Activated CD4-positive, CD25-positive, alpha-beta regulatory T cell treated with anti-CD3 and anti-CD28 coated beads, Interleukin-2, amount 50 U/mL, for 24 hours (primary cell): ENCODE measurements at regions not wholly inside any gene's neighbourhood (a gene's known extent, or its start where the extent isn't known, plus 50 kb on each side); places are given as distances from the start of the nearest gene placed in this dataset.
"Not testable (repeated sequence)": the region's sequence is repeated elsewhere in the genome, so short reads cannot be mapped to it uniquely, and the experiment has no call there.

Source experiments
- ATAC-seq, 2 donors: fragments of 150-1000 bp; cut with Tn5 transposase; one replicate each; pipeline ENCODE4 v1.10.0; 2021; ENCODE audit warnings: mild to moderate bottlenecking in 1 of 2, moderate library complexity in 1 of 2

DNA sequence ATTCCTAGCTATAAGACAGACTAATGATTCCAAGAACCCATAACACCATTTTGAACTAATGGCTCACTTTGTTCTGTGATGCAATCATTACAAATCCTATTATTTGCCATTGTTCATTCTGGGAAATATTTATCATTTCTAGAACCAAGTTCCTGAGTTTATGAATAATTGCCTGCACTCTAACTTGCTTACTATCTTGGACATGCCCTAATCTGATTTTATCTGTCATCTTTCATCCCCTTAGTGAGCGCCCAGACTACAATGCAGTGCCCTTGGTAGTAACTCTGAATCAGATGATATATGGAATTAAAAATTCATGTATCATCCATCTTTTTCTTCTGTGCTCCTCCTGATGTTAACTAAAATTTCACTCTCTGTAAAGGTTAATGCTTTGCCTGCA, 703.1 kb upstream of the MDGA2 start:
- no peak for ATAC-seq

DNA sequence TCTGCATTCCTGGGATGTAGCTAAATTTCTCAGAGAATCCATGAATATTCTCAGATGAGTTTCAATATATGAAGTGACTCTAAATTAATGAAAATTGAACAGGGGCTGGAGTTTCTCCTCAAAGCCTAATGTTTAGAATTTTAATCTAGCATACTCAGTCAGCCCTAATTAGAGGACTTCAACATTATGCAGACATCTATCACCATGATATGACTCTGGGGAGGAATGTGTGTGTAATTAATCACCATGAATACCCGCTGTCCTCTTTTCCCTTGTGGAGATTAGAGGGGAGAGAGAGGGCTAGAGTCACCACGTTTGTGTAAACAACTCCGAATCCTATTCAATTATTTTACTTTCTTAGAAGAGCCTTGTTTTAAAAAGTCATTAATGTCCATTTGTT, 698.6 kb upstream of the MDGA2 start:
- ATAC-seq = no peak

GRCh38 chr14:48350971-48351370, 675.6 kb upstream of the MDGA2 start:
- ATAC-seq = no peak

GRCh38 chr14:48349689-48350088, 674.3 kb upstream of the MDGA2 start:
- no peak for ATAC-seq

DNA sequence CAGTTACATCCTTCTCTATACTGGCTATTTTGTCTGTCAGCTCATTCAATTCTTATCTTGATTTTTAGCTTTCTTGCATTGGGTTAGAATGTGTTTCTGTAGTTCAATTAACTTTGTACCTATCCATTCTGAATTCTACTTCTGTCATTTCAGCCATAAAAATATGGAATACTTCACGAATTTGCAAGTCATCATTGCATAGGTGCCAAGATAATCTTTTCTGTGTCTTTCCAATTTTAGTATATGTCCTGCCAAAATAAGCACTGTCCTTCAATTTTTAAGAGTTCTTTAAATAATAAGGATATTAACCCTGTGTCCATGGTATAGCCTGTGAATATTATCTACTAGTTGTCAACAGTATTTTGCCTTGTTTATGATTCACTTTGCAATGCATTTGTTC, 665.7 kb upstream of the MDGA2 start:
- ATAC-seq = no peak

GRCh38 chr14:48333221-48333920, 658.0 kb upstream of the MDGA2 start:
- ATAC-seq = no peak

- ATAC-seq = no peak
Measured at GRCh38 chr14:48331421-48331820, 656.0 kb upstream of the MDGA2 start.

DNA sequence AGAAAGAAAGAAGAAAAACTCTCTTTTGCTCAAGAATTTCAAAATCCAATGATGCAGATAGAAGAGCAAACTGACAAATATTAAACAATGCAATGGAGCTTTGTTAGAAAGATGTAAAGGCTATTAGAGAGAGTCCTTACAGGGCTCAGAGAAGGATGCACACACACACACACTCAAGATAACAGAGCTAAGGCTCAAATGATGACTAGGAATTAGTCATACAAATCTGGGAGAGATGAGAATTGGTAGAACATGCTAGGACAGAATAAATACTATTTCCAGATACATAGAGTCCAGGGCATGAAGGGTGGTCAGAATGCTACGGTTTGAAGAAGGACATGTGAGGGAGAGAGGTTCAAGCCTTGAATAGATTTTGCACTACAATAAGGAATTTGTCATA, 650.1 kb upstream of the MDGA2 start:
- no peak for ATAC-seq

- ATAC-seq = no peak
Measured at GRCh38 chr14:48323665-48324064, 648.3 kb upstream of the MDGA2 start.

- ATAC-seq = no peak
Measured at GRCh38 chr14:48319823-48320222, 644.4 kb upstream of the MDGA2 start.

DNA sequence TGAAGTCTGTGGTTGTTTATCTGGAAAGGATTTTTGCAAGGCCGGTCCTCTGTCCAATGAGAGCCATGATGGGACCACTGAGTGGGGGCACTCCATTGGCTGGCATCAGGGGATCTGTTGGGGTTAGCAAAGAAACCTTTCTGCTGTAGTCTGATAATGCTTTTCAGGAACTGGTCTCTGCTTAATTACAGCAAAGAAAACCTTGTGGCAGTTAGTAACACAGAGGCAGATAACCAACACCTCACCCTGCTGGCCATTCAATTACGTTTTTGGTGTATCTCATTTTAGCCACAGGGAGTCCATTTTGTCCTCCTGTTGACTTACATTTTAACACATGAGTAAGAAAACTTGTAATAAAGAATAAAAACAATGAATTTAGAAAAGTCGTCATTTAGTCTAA, 629.3 kb upstream of the MDGA2 start:
- no peak for ATAC-seq

DNA sequence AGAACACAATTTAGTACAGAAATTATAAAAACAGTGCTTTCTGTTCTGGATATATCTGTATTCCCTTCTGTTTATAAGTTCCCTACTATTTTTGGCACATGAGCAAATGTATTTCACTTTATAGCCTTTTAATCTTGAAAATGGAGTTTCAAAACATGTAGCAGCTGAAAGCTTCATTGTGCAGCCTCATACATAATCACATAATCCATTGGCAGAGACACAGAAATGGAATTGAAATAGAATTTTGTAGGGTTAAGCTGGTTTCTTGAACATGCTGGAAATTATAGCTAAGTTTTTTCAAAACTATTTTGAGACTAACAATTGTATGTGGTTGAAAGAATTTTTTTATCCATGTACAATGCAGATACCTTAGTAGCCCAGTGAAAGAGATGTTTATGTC, 614.3 kb upstream of the MDGA2 start:
- ATAC-seq = no peak

- ATAC-seq = not testable (repeated sequence)
Measured at GRCh38 chr14:48285217-48285616, 609.8 kb upstream of the MDGA2 start.

DNA sequence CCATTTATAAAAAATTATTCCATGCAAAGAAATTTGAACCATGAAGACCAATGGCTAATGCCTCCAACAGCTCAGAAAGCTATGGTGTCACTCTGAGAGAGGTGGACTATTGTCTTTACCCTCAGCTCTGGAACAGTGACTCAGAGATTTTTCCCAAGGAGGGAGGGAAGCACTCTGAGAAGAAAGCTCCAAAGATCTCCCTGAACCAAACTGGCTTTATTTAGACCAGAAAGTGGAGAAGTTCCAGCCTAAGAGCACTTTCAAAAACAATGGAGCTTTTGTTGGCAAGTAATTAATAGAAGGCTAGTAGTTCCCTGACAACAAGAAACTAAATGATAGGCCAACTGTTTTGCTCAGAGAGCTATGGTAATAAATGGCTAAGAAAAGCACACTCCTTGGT, 599.9 kb upstream of the MDGA2 start:
- no peak for ATAC-seq

- ATAC-seq = no peak
Measured at GRCh38 chr14:48274826-48275225, 599.4 kb upstream of the MDGA2 start.

GRCh38 chr14:48267926-48268325, 592.5 kb upstream of the MDGA2 start:
- ATAC-seq = not testable (repeated sequence)

DNA sequence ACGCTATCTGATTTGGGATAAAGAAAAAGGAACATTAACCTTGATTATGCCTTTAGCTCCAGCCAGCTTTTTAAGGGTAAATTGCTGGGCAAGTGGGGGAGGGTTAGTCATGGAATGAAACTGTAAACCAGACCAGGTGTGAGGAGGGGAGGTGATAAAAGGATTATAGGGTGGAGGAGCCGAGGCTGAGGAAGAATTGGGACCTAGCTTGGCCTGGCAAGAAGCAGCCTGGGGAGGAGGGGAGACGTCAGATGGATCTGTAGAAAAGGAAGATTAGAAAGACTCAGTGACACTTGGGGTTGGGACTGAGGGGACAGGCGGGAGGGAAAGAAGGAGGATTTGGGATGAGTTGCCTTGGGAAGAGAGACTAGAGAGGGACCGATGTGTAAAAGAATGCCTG, 590.8 kb upstream of the MDGA2 start:
- ATAC-seq = not testable (repeated sequence)

GRCh38 chr14:48261436-48261835, 586.0 kb upstream of the MDGA2 start:
- ATAC-seq = no peak

GRCh38 chr14:48260394-48261295, 585.2 kb upstream of the MDGA2 start:
- not testable (repeated sequence) for ATAC-seq

DNA sequence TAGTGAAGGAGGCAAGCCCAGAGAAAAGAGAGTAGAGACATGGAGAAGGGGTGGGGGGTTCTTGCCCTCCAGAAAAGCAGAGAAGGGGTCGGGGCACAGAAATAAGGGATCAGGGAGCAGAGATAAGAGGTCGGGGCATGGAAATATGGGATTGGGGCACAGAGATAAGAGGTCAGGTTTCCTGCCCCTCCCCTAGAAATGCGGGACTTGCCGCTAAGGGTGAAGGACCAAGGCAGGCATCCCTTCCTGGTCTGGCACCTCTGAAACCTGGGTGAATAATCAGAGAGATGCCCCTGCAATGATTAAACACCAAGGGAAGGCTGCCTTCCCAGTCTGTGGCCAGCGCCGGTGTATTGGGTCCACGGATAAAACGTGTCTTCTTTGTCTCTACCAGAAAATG, 584.5 kb upstream of the MDGA2 start:
- not testable (repeated sequence) for ATAC-seq

- ATAC-seq = not testable (repeated sequence)
Measured at GRCh38 chr14:48259232-48259631, 583.8 kb upstream of the MDGA2 start.

GRCh38 chr14:48258703-48259102, 583.3 kb upstream of the MDGA2 start:
- not testable (repeated sequence) for ATAC-seq

- no peak for ATAC-seq
Measured at GRCh38 chr14:48253020-48253419, 577.6 kb upstream of the MDGA2 start.

DNA sequence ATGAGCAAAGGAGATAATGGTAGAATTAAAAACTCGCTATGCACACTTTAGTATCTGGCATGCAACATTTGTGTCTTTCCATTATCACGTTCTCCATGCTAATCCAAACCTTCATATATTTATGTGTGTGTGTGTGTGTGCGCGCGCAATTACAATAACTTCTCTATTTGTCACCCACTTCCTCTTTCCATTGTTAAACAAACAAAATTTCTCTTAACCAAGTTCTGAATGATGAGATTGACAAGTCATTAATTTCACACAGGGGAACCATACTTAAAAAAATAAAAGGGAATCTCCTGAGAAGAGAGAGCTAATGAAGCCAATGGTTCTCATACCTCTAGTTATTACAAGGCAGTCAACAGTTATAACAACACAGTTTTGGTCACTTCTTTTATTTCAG, 575.9 kb upstream of the MDGA2 start:
- ATAC-seq = no peak
